Activated CD4-positive, alpha-beta T cell treated with anti-CD3 and anti-CD28 coated beads, Interleukin-2, Interleukin-6, amounts not matched to agents 100 ng/mL and 50 ng/mL, durations not matched to agents 16 hours and 8 hours (primary cell): ENCODE measurements at regions not wholly inside any gene's neighbourhood (a gene's known extent, or its start where the extent isn't known, plus 50 kb on each side); places are given as distances from the start of the nearest gene placed in this dataset.

Experiments
- DNase-seq: peaks from one replicate; pipeline ENCODE4 v3.0.0-alpha.2; 2020

DNA sequence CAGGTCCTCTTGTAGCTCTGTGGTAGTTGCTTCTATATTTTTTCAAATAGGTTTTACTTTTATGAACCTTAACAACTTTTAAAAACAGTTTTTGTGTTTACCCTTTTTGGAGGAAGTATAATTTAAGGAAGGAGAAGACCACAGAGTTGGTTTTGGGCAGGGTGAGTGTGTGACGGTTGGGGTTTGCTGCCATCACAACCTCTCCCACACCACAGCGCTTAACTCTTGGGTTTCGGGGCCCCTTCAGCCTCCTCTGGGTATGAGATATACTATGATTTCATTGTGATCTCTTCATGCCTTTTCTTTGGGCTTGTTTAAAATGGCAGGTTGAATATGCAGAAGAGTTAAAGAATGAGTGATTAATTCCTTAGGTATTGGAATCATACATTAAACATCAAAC is 228.7 kb upstream of the CRY1 start:
- peak; percentile 71 for DNase-seq

DNA sequence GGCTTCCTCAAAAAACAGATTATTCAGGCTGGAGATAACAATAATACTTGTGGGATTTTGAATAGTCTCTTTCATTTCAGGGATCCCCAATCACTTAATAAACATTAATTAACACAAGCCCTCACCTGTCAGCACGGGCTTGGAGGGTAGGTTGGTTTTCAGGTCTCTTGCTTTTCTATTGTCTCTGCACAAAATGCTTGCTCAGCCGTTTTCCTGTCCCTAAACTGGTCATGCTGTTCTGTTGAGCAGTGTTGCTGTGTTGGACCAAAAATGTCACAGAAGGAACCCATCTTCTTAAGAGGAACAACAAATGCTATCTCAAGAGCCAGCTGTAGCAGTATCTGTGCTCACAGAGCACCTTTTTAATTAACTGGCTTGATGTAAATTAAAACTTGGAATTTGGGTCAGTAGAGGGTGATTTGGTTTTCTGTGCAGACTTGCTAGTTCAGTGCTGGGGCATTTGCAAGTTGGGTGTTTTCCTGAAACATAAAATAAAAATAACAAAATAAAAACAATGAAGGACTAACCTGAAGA is 231.8 kb upstream of the CRY1 start:
- DNase-seq = no peak

DNA sequence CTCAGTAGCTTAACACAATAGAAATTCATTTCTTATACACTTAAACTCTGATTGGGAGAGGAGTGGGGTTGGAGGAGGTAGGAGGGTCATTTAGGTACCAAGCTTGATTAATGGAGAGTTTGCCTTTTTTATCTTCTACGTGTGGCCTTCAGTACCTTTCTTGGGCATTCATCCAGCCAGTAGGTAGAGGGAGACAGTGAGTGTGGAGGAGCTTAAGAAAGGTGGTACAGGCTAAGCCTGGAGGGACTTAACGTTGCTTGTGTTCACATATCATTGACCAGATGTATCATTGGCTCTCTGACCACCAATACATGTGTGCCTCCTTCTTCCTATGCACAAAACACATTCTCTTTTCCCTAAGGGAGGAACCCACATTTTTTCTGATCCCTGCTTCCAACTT is 232.9 kb upstream of the CRY1 start:
- no peak for DNase-seq

DNA sequence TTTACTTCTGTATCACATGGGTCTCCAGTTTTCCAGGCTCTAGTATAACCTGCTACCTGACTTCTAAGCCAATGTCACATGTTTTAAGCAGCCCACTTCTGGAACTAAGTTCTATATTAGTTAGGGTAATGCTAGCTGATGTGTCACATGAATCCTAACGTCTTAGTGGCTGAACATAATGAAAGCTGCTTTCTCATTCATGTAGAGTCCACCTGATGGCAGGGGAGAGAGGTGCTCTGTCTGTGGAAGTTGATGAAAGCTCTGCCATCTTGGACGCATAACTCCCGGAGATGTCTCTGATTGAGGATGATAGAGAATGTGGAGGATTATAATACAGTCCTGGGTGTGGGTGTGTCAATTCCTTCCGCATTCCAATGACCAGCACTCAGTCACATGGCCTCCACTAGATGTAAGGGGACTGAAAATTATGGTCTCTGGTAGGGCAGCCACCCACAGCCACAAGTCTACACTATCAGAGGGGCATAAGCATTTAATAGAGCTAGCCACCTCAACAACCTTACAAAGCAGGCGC is 234.4 kb upstream of the CRY1 start:
- no peak for DNase-seq

DNA sequence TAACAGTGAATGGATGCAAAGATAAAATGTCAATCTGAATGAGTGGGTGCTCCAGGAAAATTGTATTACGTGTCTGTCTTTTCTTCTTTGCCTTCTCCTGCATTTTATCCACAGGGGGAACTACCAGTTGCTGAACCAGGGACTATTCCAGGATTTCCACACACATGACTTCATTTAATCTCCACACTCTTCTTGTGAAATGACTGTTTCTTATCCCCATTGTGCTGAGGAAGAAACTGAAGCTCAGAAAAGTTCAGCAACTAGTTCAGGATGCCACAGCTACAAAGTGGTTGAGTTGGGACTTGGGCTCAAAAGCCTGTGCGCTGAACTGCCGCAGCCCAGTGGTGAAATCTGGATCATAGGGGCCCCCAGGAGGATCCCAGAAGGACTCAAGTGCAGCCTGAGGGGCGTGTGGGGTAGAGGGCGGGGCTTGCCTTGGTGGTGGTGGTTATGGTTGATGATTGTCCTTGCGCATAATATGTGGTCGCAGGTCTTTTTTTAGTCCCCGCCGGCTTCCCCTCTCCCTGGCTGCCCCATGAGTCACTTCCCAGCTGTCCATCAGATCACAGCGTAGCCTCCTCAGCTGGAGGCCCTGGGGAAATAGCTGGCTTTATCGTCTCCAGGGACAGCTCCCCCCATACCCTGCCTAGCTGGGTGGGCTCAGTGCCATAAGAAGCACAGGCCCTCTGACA is 235.2 kb upstream of the CRY1 start:
- DNase-seq = peak; percentile 18

DNA sequence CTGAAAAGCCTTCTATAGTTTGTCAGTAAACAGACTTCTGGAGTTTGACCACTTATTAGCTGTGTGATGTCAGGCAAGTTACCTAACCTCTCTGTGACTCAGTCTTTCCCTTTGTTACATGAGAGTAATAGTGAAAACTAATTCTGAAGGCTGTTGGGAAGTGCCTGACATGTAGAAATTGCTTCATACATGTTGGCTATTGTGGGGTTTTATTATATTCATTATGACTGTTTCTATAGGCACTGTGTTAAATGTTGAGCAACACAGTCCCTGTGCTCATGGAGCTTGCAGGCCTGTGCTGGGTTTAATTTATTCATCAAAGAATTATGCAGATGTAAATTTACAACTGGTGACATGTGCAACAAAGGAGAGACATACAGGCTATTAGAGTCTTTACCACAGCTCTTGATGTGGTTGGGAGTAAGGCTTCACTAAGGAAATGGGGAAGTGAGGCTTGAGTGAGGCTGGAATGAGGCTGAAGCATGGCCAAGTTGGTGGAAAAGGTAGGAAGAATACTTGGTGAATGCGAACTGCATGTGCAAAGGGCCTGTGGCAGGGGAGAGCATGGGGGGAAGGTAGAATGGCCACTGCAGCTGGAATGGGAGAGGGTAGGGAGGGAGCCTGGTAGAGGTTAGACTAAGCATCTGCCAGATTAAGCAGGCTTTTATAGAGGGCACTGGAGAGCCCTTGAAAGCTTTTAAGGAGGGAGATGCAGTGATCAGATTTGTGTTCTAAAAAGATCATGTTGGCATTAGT is 236.4 kb upstream of the CRY1 start:
- peak; percentile 61 for DNase-seq

DNA sequence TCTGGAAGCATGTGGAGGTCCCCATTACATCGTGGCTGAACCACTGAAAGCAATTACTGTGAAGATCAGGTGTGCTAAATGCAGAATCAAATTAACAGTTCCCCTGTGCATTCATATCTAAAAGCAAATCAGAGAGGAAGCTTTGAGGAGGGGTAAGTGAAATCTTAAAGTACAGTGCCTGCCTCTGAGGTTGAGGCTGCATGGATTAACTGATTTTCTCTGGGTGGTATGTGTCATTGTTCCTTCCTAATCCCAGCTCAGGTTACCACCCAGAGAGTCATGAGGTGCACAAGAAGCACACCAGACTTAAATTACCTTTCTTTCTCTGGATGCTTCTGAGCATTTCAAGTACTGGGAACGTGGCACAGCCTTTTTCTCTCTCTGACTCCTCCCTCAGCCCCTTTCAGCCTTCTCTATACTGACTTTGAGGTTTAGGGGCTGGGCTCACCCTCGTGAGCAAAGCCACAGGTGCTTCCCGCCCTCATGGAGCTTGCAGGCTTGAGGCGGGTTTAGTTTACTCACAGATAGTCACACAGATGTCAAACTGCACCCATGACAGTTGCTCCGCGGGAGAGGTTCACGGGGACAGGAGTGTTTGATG is 237.6 kb upstream of the CRY1 start:
- peak; percentile 28 for DNase-seq

DNA sequence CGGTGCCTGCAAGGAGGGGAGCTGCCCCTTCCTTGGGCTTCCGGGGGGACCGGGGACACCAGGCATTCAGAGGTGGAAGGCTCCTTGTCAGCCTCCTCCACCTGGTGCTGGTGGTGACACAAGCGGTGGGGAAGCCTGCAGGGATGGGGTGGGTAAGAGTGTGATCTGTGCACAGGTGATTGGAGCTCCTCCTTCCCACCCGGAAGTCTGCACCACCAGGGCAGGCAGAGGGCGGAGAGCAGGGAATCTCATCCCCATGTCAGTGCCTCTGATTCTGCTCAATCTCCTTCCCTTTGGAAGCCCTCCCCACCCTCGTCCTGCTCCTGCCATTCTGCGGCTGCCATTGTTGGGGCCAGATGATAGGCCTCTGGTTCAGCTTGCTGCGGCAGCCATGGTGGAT is 238.1 kb upstream of the CRY1 start:
- no peak for DNase-seq

DNA sequence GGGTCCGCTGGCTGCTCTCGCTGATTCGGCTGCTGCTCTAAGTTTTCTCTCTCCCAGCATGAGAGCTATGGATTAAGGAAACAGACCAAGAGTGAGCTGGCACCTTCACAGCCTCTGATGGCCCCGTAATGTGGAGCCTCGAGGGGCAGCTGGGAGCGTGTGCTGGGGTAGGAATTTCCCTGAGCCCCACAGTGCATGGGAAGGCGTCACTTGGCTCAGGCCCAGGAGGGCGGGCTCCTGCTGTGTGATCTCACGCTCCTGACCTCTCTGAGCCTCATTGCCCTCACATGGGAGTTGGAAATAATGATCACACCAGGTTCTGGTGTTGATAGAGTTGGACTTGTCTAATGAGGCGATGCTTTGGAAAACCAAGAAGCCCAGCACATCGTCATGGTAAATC is 238.6 kb upstream of the CRY1 start:
- no peak for DNase-seq

DNA sequence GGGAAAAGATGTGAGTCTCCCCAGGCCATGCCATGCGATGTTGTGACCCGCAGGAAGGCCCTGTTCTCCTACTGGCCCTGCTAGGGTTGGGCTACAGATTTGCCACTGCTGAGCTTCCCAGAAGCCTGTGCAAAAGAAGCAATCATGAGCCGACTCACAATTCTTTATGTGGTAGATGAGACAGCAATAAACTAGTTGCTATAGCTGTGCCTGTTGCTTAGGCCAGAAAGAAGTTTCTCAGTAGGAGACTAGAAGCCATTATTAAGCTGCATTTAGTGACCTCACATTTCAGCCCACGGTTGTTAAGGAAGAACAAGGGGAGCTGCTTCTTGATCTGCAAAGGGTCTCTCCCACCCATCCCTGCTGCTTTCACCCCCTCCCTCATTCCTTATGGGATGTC is 239.4 kb upstream of the CRY1 start:
- DNase-seq = no peak

DNA sequence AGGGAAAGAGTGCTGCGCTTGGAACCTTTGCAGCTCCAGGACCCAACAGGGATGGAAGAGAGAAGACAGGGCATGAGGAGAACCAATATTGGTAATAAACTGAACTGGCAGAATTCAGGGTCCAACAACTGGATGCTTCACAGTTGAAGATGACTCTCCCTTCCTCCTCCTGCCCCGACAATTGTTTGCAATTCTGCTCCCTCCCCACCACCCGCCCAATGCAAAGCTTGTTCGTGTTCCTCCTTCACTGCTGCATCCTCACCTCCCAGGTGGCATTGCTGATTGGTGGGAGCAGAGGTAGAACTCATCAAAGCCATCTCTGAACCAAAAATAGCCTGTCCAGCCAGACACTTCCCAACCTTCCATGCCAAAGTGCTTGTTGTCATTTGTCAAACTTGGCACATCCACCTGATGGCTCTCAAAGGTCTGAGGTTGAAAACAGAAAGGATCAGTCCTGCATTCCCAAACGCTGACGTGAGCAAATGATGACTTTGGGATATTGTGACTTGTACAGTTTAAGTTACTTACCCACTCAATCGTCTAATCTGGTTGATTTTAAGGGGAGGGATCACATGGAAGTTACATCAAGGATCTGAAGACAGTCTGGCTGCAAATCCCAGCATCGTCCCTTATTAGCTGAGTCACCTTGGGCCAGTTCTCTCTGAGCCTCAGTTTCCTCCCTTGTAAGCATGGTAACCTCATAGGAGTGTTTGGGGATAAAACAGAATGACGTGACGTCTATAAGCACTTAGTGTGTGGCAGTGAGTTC is 242.6 kb upstream of the CRY1 start:
- no peak for DNase-seq

DNA sequence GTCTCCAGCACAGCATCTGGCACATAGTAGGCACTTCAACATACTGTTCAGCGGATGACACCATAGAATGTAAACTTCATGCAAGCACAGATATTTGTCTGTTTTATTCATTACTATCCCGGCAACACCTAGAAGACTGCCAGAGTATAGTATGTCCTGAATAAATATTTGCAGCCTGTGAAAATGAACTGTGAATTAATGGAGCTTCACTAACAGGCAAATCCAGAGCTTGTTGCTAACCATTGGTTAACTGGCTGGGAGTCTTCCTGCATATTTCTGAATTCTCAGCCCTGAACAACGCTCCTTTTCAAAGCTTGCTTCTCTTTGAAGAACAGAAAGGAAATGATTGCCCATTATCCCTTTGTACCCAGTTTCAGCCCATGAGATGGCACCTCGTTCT is 243.3 kb upstream of the CRY1 start:
- DNase-seq = no peak

DNA sequence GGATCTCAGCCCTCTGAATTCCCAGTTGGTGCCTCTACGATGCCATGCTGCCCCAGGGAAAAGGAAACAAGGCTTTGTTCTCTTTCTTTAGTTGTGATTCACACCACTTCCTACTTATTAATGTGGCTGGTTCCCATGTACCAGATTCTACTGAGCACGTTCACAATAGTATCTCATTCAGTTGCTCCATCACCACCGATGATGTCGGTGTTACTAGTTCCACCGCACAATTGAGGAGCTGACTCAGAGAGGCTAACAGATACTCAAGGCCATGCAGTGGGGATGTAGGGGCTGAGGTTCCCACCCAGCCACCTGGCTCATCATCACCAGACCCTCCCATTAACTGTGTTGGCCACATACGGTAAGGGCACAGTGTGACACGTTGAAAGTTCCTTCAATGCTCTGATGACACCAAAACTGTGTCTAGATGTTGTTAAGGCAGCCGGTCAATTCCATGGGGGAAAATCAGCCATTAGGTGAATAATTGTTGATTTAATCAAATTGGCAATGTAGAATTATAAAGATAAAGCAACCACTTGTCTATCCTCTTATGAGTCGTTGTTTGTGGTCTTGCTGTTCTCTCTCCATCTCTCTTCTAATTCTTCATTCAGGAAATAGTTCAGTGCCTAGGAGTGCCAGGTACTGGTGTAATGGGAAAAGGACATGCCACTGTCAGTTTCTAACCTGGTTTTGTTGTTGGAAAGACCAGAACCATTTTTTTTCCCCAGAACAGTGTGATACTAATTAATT is 244.2 kb upstream of the CRY1 start:
- no peak for DNase-seq

DNA sequence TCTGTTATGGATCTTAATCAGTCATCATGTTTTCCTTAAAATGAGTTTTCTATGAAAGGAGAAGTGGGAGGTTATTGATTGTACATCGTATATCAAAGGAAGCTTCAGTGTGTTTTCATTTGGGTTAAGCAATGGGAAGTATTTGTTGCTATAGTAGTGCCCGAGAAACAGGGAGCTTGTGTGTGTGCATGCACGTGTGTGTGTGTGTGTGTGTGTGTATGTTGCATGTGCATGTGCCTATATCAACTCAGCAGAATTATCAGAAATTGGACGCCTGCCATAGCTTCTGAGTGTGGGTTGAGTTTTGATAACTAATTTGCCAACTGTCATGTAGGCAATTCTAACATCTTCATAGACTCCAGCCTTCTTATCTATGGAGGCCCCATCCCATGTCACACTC is 246.1 kb upstream of the CRY1 start:
- DNase-seq = no peak

DNA sequence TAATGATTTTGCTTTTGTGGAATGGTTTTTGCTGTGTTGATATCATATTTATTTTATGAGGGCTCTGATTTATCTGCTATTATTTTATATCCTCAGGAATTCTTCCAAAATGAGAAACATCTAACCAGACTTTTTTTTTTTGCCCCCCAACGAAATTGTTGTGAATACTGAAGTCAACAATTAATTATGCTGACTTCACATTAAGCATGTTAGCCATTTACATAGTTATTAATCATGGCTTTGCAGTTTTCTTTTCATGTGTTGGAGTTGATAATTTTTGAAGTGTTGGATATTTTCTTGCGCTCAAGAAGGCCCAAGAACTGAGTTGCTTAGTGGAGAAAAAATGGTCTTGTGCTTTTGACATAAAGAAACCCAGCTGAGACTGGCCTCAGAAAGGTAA is 246.6 kb upstream of the CRY1 start:
- DNase-seq = no peak

DNA sequence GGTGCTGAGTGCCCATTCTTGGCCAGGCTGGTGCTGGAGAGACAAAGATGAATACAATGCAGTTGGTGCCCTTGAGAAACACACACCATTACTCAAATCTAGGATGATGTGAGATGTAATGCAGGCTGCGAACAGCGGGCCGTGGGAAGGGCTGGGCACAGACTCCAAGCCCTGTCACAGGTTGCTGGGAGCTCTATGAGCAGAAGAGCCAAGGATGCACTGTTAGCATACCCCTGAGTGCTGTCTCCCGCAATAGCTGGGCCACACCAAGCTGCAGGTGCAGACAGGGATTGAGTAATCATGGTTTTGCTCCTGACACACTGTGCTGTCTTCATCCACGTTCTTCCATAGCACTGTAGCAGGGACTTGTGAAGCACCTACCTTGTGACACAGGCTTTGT is 247.5 kb upstream of the CRY1 start:
- DNase-seq = no peak

DNA sequence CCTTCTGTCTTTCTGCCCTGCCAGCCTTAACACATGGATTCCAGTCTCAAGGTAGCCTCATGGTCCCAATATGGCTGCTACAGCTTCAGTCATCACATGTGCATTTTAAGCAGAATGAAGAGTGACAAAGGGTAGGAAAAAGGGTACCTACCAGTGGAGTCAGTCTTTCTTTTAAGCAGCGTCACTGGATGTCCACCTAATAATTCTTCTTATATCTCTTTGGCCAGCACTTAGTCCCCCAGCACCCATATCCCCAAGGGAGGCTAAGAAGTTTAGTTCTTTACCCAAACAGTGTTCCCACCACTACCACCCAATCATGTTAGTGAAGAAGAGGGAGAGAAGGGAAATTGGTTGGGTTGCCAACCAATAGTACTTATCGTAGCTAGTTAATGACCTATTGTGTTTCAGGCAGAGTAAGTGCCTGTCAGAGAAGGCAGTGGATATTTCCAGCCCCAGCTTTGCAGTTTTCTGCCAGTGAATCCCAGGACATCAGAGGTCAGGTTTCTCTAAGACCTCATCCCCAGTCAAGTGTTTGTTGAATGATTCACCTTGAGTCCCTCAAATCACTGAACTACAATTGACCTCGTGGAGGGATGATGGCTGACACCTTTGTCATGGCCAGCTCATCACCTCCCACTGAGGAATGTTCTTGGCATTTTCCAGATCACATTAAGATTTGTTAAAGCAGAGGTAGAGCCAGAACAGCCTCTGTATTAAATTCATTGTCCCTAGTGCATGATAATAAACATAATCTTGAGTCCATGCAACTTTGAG is 250.9 kb upstream of the CRY1 start:
- DNase-seq = no peak

DNA sequence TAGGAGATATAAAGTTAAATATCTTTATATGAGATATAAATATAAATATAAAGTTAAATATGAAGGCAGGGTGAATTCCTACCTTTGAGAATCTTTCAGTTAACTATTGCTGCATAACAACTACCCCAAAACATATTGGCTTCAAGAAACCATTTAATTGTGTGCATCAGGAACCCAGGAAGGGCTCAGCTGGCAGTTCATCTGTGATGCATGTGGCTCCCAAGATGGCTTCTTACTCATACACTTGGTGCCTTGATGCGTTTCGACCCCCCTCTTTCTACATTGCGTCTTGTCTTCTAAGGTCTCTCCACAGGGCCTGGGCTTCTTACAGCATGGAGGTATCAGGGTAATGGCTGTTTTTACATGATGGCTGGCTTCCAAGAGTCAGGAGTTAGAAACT is 253.9 kb upstream of the CRY1 start:
- DNase-seq = no peak

DNA sequence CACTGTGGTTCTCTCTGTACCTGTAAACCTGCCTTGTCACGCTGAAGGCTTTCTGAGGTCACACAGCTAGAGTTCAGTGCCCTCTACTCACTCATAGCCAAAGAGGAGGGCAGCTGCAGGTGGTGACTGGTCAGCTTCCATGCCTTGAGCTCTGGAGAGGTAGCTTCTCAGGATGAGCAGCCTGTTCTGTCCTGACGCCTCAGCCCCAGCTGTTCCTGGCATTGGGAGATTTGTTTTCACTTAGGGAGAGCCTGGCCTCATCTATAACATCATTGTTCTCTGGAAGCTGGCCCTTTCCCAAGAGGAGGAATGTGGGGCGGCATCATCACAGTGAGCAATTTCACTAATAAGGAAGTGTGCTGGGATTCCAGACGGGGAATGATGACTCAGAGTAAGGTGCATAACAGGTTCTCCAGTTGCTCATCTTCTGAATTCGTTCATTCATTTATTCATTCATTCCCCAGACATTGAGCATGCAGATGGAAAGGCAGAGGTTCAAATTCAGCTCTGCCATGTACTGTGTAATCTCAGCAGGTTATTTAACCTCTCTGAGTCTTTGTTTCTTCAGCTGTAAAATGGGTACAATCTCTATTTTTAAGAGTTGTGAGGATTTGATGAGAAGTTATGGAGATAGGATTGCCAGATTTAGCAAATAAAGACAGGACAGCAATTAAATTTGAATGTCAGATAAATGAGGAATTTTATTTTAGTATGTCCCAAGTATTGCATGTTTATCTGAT is 255.8 kb upstream of the CRY1 start:
- no peak for DNase-seq

DNA sequence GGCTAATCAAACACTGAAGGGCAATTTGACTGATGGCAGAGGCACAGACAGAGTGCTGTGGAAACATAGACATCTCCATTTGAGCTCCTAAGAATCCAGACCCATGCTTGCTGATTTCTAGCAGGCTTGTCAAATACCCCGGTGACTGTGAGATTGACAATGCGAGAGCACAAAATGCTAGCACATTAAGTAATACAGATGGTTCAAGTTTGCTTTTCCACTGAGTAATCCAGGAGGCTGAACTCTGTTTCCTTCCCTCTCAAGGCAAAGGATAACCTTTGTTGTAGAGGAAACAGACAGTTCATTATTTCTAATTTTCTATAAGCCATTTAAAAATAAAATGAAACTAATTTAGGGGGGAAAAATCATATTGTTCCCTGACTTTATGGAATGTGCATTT is 256.5 kb upstream of the CRY1 start:
- no peak for DNase-seq

DNA sequence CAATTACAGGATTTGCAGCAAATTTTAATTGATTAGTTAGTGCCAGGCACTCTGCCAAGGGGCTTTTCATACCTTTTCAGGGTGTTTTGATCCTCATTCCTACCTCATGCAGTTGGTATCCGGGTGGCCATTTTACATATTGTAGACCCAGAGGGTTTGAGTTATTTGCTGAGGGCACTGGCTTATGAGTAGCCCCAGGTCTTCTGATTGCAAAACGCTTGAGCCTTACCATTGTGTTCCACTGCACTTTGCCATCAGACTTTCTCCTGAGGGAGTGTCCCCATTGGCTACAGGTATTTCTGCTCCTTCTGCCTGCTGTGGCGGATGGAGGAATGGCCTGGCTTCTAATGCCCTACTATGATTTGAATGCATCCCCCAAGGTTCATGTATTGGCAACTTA is 257.8 kb upstream of the CRY1 start:
- no peak for DNase-seq
